CD4-positive, alpha-beta T cell (primary cell): ENCODE measurements at regions not wholly inside any gene's neighbourhood (a gene's known extent, or its start where the extent isn't known, plus 50 kb on each side); places are given as distances from the start of the nearest gene placed in this dataset.

Experiments
- ATAC-seq: fragments of 200-7000 bp; cut with Tn5 transposase; one replicate; pipeline ENCODE4 v1.10.0; 2022; ENCODE audit warnings: mild to moderate bottlenecking; ENCODE audit not compliant: poor library complexity
- CTCF ChIA-PET: fragments of 350-600 bp; sonication (Branson Sonifier 250); formaldehyde crosslinking; loops from one replicate; lab custom pipeline; 2021; ENCODE audit warnings: antibody characterized with exemption, inconsistent platforms; lab: Charles Lee
- POLR2A ChIA-PET: fragments of 350-600 bp; sonication (Branson Sonifier 250); formaldehyde crosslinking; loops from one replicate; lab custom pipeline; 2021; ENCODE audit warnings: antibody characterized with exemption, inconsistent platforms; lab: Charles Lee
- DNase-seq, 14 experiments: peaks; one replicate each; pipeline ENCODE4 v3.0.0-alpha.2; 2013 to 2020; ENCODE audit warnings: mixed read lengths in 2 of 14
- H3K27ac ChIP-seq, 2 donors: one replicate each; pipeline versions ENCODE4 v1.5.1 to v1.7.0; 2013; ENCODE audit warnings: low read length in 2 of 2, low read depth in 1 of 2, mild to moderate bottlenecking in 1 of 2
- H3K27me3 ChIP-seq, 2 experiments: 1 replicate in 1 of 2; 2 replicates in 1 of 2; pipeline versions ENCODE4 v1.6.1 to v1.7.0; 2013; ENCODE audit warnings: low read length in 2 of 2, control low read depth in 1 of 2, mild to moderate bottlenecking in 1 of 2, moderate library complexity in 1 of 2; ENCODE audit not compliant: insufficient read depth in 2 of 2, control insufficient read depth in 1 of 2
- H3K36me3 ChIP-seq: one replicate; pipeline ENCODE4 v1.6.1; 2013; ENCODE audit warnings: low read length, control low read depth; ENCODE audit not compliant: insufficient read depth
- H3K4me1 ChIP-seq: one replicate; pipeline ENCODE4 v1.6.1; 2013; ENCODE audit warnings: low read length, control low read depth; ENCODE audit not compliant: insufficient read depth
- H3K4me3 ChIP-seq: one replicate; pipeline ENCODE4 v1.5.1; 2013; ENCODE audit warnings: mild to moderate bottlenecking, low read length, moderate library complexity
- H3K9me3 ChIP-seq, 2 experiments: 1 replicate in 1 of 2; 2 replicates in 1 of 2; pipeline versions ENCODE4 v1.6.1 to v1.7.0; 2013; ENCODE audit warnings: low read length in 2 of 2, mild to moderate bottlenecking in 2 of 2, control low read depth in 1 of 2, moderate library complexity in 1 of 2; ENCODE audit not compliant: control insufficient read depth in 1 of 2, insufficient read depth in 1 of 2
- H3K27ac Mint-ChIP-seq: one replicate; pipeline ENCODE4 v1.8.0; 2020; ENCODE audit warnings: mixed read lengths
- H3K27me3 Mint-ChIP-seq: one replicate; pipeline ENCODE4 v1.8.0; 2021; ENCODE audit warnings: mixed read lengths
- H3K36me3 Mint-ChIP-seq: one replicate; pipeline ENCODE4 v1.8.0; 2021; ENCODE audit warnings: low read depth, mixed read lengths
- H3K4me1 Mint-ChIP-seq: one replicate; pipeline ENCODE4 v1.8.0; 2021; ENCODE audit warnings: low read depth, mixed read lengths
- H3K4me3 Mint-ChIP-seq: one replicate; pipeline ENCODE4 v1.8.0; 2020; ENCODE audit warnings: mild to moderate bottlenecking, mixed read lengths
- H3K9me3 Mint-ChIP-seq: one replicate; pipeline ENCODE4 v1.8.0; 2020; ENCODE audit warnings: mixed read lengths
- CTCF ChIP-seq: fragments of 200-600 bp; IDR thresholded peaks from one replicate; pipeline ENCODE4 v1.8.0; 2022; ENCODE audit warnings: antibody characterized with exemption, mild to moderate bottlenecking
- intact Hi-C, 2 experiments: fragments of 100-400 bp; cut with DNase I in 1 of 2; cut with micrococcal nuclease in 1 of 2; formaldehyde crosslinking; loops; one replicate each; pipeline versions ENCODE4 v1.15.1 to v1.9.0; 2023 to 2025; cut with DNase I, micrococcal nuclease

DNA sequence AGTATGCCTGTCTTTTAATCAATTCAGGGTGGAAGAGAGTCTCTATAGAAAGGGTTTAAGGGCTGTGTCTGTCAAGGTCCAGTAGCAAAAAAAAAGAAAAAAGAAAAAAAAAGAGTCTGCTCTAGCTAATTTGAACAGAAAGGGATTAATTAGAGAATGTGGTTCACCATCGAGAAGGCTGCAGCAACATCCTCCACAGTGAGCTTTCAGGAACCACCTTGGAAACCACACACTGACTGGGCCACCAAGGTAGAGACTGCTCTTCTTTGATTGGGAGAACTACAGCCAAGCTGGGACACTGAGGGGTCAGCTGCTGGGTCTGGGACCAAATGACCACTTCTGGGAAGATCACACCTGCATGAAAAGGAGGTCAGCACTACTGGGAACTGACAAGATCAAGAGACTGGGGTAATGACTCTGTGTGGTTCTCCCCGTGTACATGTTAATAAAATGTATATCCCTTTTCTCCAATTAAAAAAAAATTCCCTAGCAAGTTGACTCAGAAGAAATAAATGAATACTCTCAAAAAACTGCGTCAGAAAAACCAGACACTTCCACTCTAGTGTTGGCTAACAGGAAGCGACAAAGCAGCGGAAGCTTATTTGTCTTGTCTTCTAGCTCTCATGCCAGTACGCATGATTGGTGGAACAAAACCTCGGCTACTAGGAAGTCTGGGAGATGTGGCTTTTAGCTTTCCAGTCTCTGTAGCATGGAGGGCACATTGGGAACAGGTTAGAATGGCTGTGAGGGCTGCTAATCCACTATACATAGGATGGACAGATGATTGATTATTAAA is 60.0 kb upstream of the IVNS1ABP start:
- peaks cover 16% of the 10 kb centered on the region for H3K4me1 Mint-ChIP-seq
- H3K4me1 ChIP-seq, result peaks cover 5% of the 10 kb centered on the region
- DNase-seq, result peak in 3 of 14 experiments; percentile 18 to 59 (median 48)
- H3K27ac ChIP-seq, result no peak overlapping the region
- no peak for TF ChIP-seq CTCF
- ATAC-seq, result no peak
- intact Hi-C loops, result no loop called here
- H3K4me3 Mint-ChIP-seq, result no peak overlapping the region
- no peaks in the 10 kb centered on the region for H3K9me3 Mint-ChIP-seq
- POLR2A ChIA-PET, result no interaction called here
- H3K9me3 ChIP-seq, result no peaks in the 10 kb centered on the region
- H3K27me3 Mint-ChIP-seq, result no peaks in the 10 kb centered on the region
- no peaks in the 10 kb centered on the region for H3K36me3 Mint-ChIP-seq
- no peaks in the 10 kb centered on the region for H3K36me3 ChIP-seq
- H3K27me3 ChIP-seq, result no peaks in the 10 kb centered on the region
- no peak overlapping the region for H3K27ac Mint-ChIP-seq
- CTCF ChIA-PET, result no interaction called here
- H3K4me3 ChIP-seq, result no peak overlapping the region

DNA sequence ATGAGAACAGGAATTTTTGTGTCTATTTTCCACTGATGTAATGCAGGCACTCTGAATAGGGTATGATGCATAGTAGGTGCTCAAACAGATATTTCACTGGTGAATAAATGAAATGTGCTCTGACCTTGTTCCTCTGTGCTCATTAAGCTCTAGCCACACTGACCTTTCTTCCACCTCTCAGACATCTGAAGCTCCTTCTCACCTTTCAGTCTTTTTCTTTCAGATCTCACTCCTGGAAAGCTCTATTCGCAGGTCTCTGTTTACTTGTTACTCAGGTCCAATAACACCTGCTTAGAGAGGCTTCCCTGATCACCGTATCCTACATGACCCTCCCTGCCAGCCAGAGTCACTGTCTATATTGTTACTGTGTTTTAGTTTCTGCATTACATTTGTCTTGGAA is 59.2 kb upstream of the IVNS1ABP start:
- Mint-ChIP-seq H3K9me3 (no peaks in the 10 kb centered on the region), H3K27ac (no peak overlapping the region), H3K4me1 (peaks cover 16% of the 10 kb centered on the region), H3K4me3 (no peak overlapping the region), H3K36me3 (no peaks in the 10 kb centered on the region), H3K27me3 (no peaks in the 10 kb centered on the region)
- no peaks in the 10 kb centered on the region for H3K36me3 ChIP-seq
- no peaks in the 10 kb centered on the region for H3K27me3 ChIP-seq
- ChIA-PET POLR2A (no interaction called here), CTCF (no interaction called here)
- no peak overlapping the region for H3K27ac ChIP-seq
- no peak for TF ChIP-seq CTCF
- no peak for DNase-seq
- no peaks in the 10 kb centered on the region for H3K9me3 ChIP-seq
- intact Hi-C loops, result no loop called here
- ATAC-seq, result no peak
- H3K4me1 ChIP-seq, result peaks cover 5% of the 10 kb centered on the region
- H3K4me3 ChIP-seq, result no peak overlapping the region

DNA sequence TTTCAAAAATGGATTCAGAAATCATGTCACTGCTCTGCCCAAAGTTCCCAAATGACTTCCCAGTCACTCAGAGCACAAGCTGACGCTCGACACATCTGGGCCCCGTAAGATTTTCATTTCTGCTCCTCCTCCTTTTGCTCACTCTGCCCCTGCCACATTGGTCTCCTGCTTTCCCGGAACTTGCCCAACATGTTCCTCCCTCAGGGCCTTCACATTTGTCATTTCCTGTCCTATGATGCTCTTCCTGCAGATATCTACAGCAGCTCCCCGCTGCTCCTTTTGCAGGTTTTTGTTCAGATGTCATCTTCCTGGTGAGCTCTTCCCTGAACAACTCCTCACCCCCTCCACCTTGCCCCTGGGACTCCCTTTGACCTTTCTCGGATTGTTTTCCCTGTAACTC is 58.5 kb upstream of the IVNS1ABP start:
- Mint-ChIP-seq H3K27ac (no peak overlapping the region), H3K27me3 (no peaks in the 10 kb centered on the region), H3K4me1 (peaks cover 16% of the 10 kb centered on the region), H3K36me3 (no peaks in the 10 kb centered on the region), H3K9me3 (no peaks in the 10 kb centered on the region), H3K4me3 (no peak overlapping the region)
- Histone ChIP-seq H3K9me3 (no peaks in the 10 kb centered on the region), H3K36me3 (no peaks in the 10 kb centered on the region), H3K4me1 (peaks cover 5% of the 10 kb centered on the region), H3K4me3 (no peak overlapping the region), H3K27me3 (no peaks in the 10 kb centered on the region), H3K27ac (no peak overlapping the region)
- no peak for TF ChIP-seq CTCF
- CTCF ChIA-PET, result no interaction called here
- peak in 3 of 14 experiments; percentile 23 to 66 (median 54) for DNase-seq
- POLR2A ChIA-PET, result no interaction called here
- intact Hi-C loops, result no loop called here
- ATAC-seq, result no peak
